Transverse colon (tissue), 4 donors: ENCODE measurements at regions not wholly inside any gene's neighbourhood (a gene's known extent, or its start where the extent isn't known, plus 50 kb on each side); places are given as distances from the start of the nearest gene placed in this dataset.

Source experiments
- DNase-seq: peaks from one replicate; pipeline ENCODE4 v3.0.0-alpha.2; 2019
- H3K27ac ChIP-seq, 4 donors: fragments of 200-600 bp; sonication (generic); 2 replicates each; pipeline ENCODE4 v1.5.1; 2016 to 2018; ENCODE audit warnings: inconsistent platforms in 4 of 4
- H3K27me3 ChIP-seq: fragments of 200-600 bp; sonication (generic); 2 replicates; pipeline ENCODE4 v1.5.1; 2017; ENCODE audit warnings: inconsistent platforms
- H3K36me3 ChIP-seq, 4 donors: fragments of 200-600 bp; sonication (generic); 2 replicates each; pipeline ENCODE4 v1.5.1; 2017 to 2019; ENCODE audit warnings: inconsistent platforms in 4 of 4
- H3K4me1 ChIP-seq, 4 donors: fragments of 200-600 bp; sonication (generic); 2 replicates each; pipeline ENCODE4 v1.5.1; 2017 to 2020; ENCODE audit warnings: inconsistent platforms in 4 of 4
- H3K4me3 ChIP-seq, 4 donors: fragments of 200-600 bp; sonication (generic); 1 replicate in 1 of 4; 2 replicates in 3 of 4; pipeline versions ENCODE4 v1.5.1 to v1.6.1; 2017 to 2019; ENCODE audit warnings: inconsistent platforms in 4 of 4
- H3K9me3 ChIP-seq, 2 donors: fragments of 200-600 bp; sonication (generic); 2 replicates each; pipeline ENCODE4 v1.5.1; 2017 to 2019; ENCODE audit warnings: inconsistent platforms in 2 of 2
- EP300 ChIP-seq: sonication (generic); formaldehyde crosslinking; IDR thresholded peaks from one replicate; pipeline ENCODE4 v1.6.1; 2017; ENCODE audit warnings: antibody characterized with exemption, low read depth
- POLR2A ChIP-seq: fragments of 450-650 bp; IDR thresholded peaks from one replicate; pipeline ENCODE4 v1.6.1; 2016; ENCODE audit warnings: antibody characterized with exemption, mild to moderate bottlenecking, moderate library complexity
- POLR2AphosphoS5 ChIP-seq, 3 donors: sonication (generic); formaldehyde crosslinking; IDR thresholded peaks; one replicate each; pipeline ENCODE4 v1.6.1; 2016; ENCODE audit warnings: antibody characterized with exemption in 3 of 3
- WGBS, 2 donors: methylation state at CpG; one replicate each; pipeline ENCODE4 v1.1.5; 2018; ENCODE audit warnings: low coverage in 1 of 2; 5-methylcytosine and 5-hydroxymethylcytosine counted together
- in situ Hi-C, 4 donors: fragments of 200-750 bp; cut with MboI; loops; one replicate each; pipeline versions ENCODE4 v1.15.0 to v1.15.1; 2017; ENCODE audit warnings: low sequenced_read_pairs in 3 of 4, low pct_ligation_motif_present in 1 of 4, low pct_unique_long_range_greater_than_20kb in 1 of 4
- intact Hi-C: fragments of 100-400 bp; cut with DNase I; formaldehyde crosslinking; loops from one replicate; pipeline ENCODE4 v1.15.1; 2023; ENCODE audit warnings: low total_unique reads
- TF ChIP-seq, protein P1 (sequence below), 5 experiments: fragments of 200-600 bp in 3 of 5; fragments of 450-650 bp in 2 of 5; sonication (generic) in 3 of 5; IDR thresholded peaks; 1 replicate in 2 of 5; 2 replicates in 3 of 5; pipeline ENCODE4 v1.5.1; 2016 to 2017; ENCODE audit warnings: antibody characterized with exemption in 5 of 5, inconsistent platforms in 3 of 5, mild to moderate bottlenecking in 2 of 5, moderate library complexity in 1 of 5

- H3K9me3 ChIP-seq = no peaks in the 10 kb centered on the region
- no peaks in the 10 kb centered on the region for H3K4me1 ChIP-seq
- intact Hi-C loops = no loop called here
- DNase-seq = no peak
- no peak overlapping the region for H3K27ac ChIP-seq
- no peak overlapping the region for H3K4me3 ChIP-seq
- WGBS, 2 donors = 64 to 69% methylated on average over 6 to 7 of the region's 7 CpGs
- in situ Hi-C loops = no loop called here
- H3K36me3 ChIP-seq = no peaks in the 10 kb centered on the region
- H3K27me3 ChIP-seq = no peaks in the 10 kb centered on the region
- TF ChIP-seq EP300 = no peak
- TF ChIP-seq, protein P1, sequence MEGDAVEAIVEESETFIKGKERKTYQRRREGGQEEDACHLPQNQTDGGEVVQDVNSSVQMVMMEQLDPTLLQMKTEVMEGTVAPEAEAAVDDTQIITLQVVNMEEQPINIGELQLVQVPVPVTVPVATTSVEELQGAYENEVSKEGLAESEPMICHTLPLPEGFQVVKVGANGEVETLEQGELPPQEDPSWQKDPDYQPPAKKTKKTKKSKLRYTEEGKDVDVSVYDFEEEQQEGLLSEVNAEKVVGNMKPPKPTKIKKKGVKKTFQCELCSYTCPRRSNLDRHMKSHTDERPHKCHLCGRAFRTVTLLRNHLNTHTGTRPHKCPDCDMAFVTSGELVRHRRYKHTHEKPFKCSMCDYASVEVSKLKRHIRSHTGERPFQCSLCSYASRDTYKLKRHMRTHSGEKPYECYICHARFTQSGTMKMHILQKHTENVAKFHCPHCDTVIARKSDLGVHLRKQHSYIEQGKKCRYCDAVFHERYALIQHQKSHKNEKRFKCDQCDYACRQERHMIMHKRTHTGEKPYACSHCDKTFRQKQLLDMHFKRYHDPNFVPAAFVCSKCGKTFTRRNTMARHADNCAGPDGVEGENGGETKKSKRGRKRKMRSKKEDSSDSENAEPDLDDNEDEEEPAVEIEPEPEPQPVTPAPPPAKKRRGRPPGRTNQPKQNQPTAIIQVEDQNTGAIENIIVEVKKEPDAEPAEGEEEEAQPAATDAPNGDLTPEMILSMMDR (IDR thresholded peaks at IDR 0.05) = no peak
- TF ChIP-seq POLR2AphosphoS5 (IDR thresholded peaks at IDR 0.05) = no peak
- no peak for TF ChIP-seq POLR2A
These were observed 232.4 kb upstream of the GAS1 start for GRCh38 chr9:87179553-87180340.

- Histone ChIP-seq H3K4me1 (no peaks in the 10 kb centered on the region), H3K36me3 (no peaks in the 10 kb centered on the region), H3K9me3 (no peaks in the 10 kb centered on the region), H3K4me3 (no peak overlapping the region), H3K27ac (no peak overlapping the region), H3K27me3 (no peaks in the 10 kb centered on the region)
- TF ChIP-seq, protein P1 (IDR thresholded peaks at IDR 0.05) = no peak
- TF ChIP-seq POLR2AphosphoS5 (IDR thresholded peaks at IDR 0.05) = no peak
- TF ChIP-seq EP300 = no peak
- no peak for TF ChIP-seq POLR2A
- intact Hi-C loops (no loop called here), in situ Hi-C loops (no loop called here)
- 49 to 58% methylated on average over 5 of the region's 5 CpGs for WGBS, 2 donors
- DNase-seq = no peak
These were observed 233.1 kb upstream of the GAS1 start for GRCh38 chr9:87180361-87180760.

DNA sequence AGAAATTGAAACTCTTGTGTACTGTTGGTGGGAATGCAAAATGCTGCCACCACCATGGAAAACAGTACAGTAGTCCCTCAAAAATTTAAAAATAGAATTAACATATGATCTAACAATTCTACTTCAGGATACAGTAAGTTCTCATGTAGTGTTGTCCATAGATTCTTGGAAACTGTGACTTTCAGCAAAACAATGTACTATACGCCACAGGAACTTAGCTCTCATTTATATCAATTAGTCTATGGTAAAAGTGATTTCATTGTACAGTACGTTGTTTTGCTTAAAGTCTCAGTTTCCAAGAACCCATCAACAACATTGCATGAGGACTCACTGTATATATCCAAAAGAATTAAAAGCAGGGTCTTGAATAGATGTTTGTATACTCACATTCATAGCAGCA, 233.5 kb upstream of the GAS1 start:
- Histone ChIP-seq H3K9me3 (no peaks in the 10 kb centered on the region), H3K4me1 (no peaks in the 10 kb centered on the region), H3K27ac (no peak overlapping the region), H3K36me3 (no peaks in the 10 kb centered on the region), H3K27me3 (no peaks in the 10 kb centered on the region), H3K4me3 (no peak overlapping the region)
- TF ChIP-seq EP300 (no peak), POLR2A (no peak), POLR2AphosphoS5 (IDR thresholded peaks at IDR 0.05) (no peak)
- TF ChIP-seq, protein P1 (IDR thresholded peaks at IDR 0.05) = no peak
- DNase-seq = no peak
- 64 to 90% methylated on average over 2 of the region's 2 CpGs for WGBS, 2 donors
- in situ Hi-C loops (no loop called here), intact Hi-C loops (no loop called here)

DNA sequence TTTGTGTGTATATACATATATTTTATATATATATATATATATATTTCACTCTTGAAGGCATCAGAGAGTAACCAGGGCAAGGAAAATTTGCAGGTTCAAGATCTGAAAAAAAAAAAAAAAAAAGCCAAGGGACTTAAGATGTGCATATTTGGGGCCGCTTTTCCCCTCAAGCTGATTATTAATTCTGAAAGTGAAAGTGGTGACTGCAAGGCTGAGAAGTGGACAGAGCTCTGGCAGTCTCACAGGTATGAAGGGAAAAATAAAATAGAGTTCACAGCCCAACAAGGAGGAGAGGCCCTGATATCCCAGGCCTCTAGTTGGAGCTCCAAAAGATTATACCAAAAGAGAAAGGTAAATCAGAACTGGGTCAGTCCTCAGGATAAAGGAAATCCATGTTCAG, 234.4 kb upstream of the GAS1 start:
- Histone ChIP-seq H3K4me1 (no peaks in the 10 kb centered on the region), H3K4me3 (no peak overlapping the region), H3K9me3 (no peaks in the 10 kb centered on the region), H3K27me3 (no peaks in the 10 kb centered on the region), H3K27ac (no peak overlapping the region), H3K36me3 (no peaks in the 10 kb centered on the region)
- in situ Hi-C loops = no loop called here
- WGBS, 2 donors = 24 to 67% methylated on average over 1 of the region's 1 CpG
- no peak for TF ChIP-seq POLR2A
- TF ChIP-seq EP300 = no peak
- TF ChIP-seq, protein P1 (IDR thresholded peaks at IDR 0.05) = no peak
- intact Hi-C loops = loop anchor here (1.0 kb wide), 1 partner anchor 25 kb away; no protein-coding TSS in a partner anchor
- no peak for DNase-seq
